HL-60 (cell line): ENCODE measurements at regions not wholly inside any gene's neighbourhood (a gene's known extent, or its start where the extent isn't known, plus 50 kb on each side); places are given as distances from the start of the nearest gene placed in this dataset.

Source experiments
- DNase-seq, 2 experiments: peaks; one replicate each; pipeline ENCODE4 v3.0.0-alpha.2; 2010 to 2020; ENCODE audit warnings: low read depth in 1 of 2, low spot score in 1 of 2
- H3K27ac ChIP-seq: fragments of 250-450 bp; sonication (Bioruptor Pico); replicated peaks from 2 replicates; pipeline ENCODE4 v1.5.1; 2020; ENCODE audit warnings: mild to moderate bottlenecking, moderate library complexity
- H3K27me3 ChIP-seq: fragments of 250-450 bp; sonication (Bioruptor Pico); 2 replicates; pipeline ENCODE4 v1.5.1; 2021; ENCODE audit warnings: mild to moderate bottlenecking, moderate library complexity; ENCODE audit not compliant: insufficient read depth, poor library complexity, severe bottlenecking
- H3K4me3 ChIP-seq: replicated peaks from 2 replicates; pipeline ENCODE4 v1.5.1; 2011; ENCODE audit warnings: mild to moderate bottlenecking, control low read depth, low read length; ENCODE audit not compliant: insufficient read depth
- CTCF ChIP-seq: IDR thresholded peaks from one replicate; pipeline ENCODE4 v1.5.1; 2011; ENCODE audit warnings: low read length, control low read depth, inconsistent platforms; ENCODE audit not compliant: insufficient read depth
- GABPA ChIP-seq: IDR thresholded peaks from 2 replicates; pipeline ENCODE4 v1.6.1; 2012; ENCODE audit warnings: low read depth
- POLR2AphosphoS5 ChIP-seq: IDR thresholded peaks from 2 replicates; pipeline ENCODE4 v1.6.1; 2012; ENCODE audit warnings: low read depth
- REST ChIP-seq: IDR thresholded peaks from 2 replicates; pipeline ENCODE4 v1.6.1; 2012; ENCODE audit warnings: low read depth; ENCODE audit not compliant: insufficient replicate concordance
- SPI1 ChIP-seq: IDR thresholded peaks from 2 replicates; pipeline ENCODE4 v1.6.1; 2012; ENCODE audit warnings: low read depth, mild to moderate bottlenecking, borderline replicate concordance

- no peak overlapping the region for H3K27ac ChIP-seq
- H3K27me3 ChIP-seq = no peaks in the 10 kb centered on the region
- no peak for TF ChIP-seq REST
- no peak for DNase-seq
- H3K4me3 ChIP-seq = no peak overlapping the region
These were observed 373.7 kb downstream of the TLE4 start for GRCh38 chr9:79945495-79945894.

- TF ChIP-seq POLR2AphosphoS5 = no peak
- TF ChIP-seq SPI1 = no peak
- no peak for TF ChIP-seq REST
- no peak for TF ChIP-seq CTCF
- TF ChIP-seq GABPA = no peak
- no peak for DNase-seq
- Histone ChIP-seq H3K27ac (no peak overlapping the region), H3K4me3 (no peak overlapping the region), H3K27me3 (no peaks in the 10 kb centered on the region)
These were observed 373.3 kb downstream of the TLE4 start for GRCh38 chr9:79945016-79945415.

GRCh38 chr9:79940919-79941318, 369.2 kb downstream of the TLE4 start:
- Histone ChIP-seq H3K4me3 (no peak overlapping the region), H3K27ac (no peak overlapping the region), H3K27me3 (no peaks in the 10 kb centered on the region)
- DNase-seq = no peak
- TF ChIP-seq POLR2AphosphoS5 (no peak), GABPA (no peak), SPI1 (no peak), REST (no peak), CTCF (no peak)

- no peaks in the 10 kb centered on the region for H3K27me3 ChIP-seq
- H3K27ac ChIP-seq = no peak overlapping the region
- DNase-seq = no peak
- TF ChIP-seq SPI1 (no peak), POLR2AphosphoS5 (no peak), REST (no peak), GABPA (no peak), CTCF (no peak)
- no peak overlapping the region for H3K4me3 ChIP-seq
These were observed 368.1 kb downstream of the TLE4 start for GRCh38 chr9:79939819-79940218.
